HL-60/S4 treated with retinoic acid at 250 ng/mL for 4 days and 3 days (cell line): ENCODE measurements at regions not wholly inside any gene's neighbourhood (a gene's known extent, or its start where the extent isn't known, plus 50 kb on each side); places are given as distances from the start of the nearest gene placed in this dataset.
"Not testable (repeated sequence)": the region's sequence is repeated elsewhere in the genome, so short reads cannot be mapped to it uniquely, and the experiment has no call there.

Experiments used
- in situ Hi-C: fragments of 300-500 bp; cut with MboI; formaldehyde crosslinking; loops from 2 replicates; pipeline ENCODE4 v1.7.0; 2022; ENCODE audit warnings: low sequenced_read_pairs

GRCh38 chr6:113353392-113353791 lies 503.8 kb upstream of the MARCKS start:
- in situ Hi-C loops, result no loop called here

GRCh38 chr6:113354204-113354895 lies 502.8 kb upstream of the MARCKS start:
- in situ Hi-C loops, result no loop called here

- in situ Hi-C loops, result no loop called here
These were observed 501.0 kb upstream of the MARCKS start for GRCh38 chr6:113356139-113356538.

- in situ Hi-C loops, result no loop called here
These were observed 500.1 kb upstream of the MARCKS start for GRCh38 chr6:113357041-113357440.

- in situ Hi-C loops, result no loop called here
These were observed 499.0 kb upstream of the MARCKS start for GRCh38 chr6:113358063-113358583.

DNA sequence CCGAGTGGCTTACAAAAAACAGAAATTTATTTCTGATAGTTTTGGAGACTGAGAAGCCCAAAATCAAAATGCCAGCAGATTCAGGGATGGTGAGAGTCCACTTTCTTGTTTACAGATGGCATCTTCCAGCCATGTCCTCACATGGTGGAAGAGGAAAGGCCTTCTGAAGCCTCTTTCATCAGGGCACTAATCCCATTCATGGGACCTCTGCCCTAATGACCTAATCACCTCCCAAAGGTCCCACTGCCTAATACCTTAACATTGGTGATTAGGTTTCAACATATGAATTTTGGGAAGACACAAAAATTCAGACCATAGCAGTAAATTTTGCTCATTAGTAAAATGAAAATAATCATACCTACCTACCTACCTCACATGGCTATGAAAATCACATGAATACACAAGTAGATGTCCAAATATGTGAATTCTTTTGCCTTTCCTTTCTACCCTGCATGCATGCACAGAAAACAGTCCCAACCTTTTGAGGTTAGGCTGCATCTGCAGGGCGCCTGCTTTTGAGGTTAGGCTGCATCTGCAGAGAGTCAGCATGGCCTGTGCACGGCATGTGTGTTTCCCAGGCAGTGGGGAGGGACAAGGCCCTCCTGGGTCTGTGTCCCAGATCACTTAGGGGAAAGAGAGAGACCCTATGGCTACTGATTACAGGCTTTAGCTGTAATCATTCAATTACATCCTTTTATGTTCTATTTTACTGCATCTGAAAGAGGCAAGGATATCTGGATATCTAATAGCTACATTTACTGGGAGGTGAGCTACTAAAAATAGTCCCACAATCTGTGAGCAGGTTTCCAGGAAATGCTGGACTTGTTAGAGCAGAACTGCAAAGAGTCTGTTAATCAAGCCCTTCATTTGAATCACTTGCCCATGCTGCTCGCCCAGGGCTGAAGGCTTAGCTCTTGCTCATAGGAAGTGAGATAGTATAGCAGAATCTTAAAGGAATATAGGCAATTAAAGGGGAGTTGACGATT lies 497.7 kb upstream of the MARCKS start:
- in situ Hi-C loops, result no loop called here

DNA sequence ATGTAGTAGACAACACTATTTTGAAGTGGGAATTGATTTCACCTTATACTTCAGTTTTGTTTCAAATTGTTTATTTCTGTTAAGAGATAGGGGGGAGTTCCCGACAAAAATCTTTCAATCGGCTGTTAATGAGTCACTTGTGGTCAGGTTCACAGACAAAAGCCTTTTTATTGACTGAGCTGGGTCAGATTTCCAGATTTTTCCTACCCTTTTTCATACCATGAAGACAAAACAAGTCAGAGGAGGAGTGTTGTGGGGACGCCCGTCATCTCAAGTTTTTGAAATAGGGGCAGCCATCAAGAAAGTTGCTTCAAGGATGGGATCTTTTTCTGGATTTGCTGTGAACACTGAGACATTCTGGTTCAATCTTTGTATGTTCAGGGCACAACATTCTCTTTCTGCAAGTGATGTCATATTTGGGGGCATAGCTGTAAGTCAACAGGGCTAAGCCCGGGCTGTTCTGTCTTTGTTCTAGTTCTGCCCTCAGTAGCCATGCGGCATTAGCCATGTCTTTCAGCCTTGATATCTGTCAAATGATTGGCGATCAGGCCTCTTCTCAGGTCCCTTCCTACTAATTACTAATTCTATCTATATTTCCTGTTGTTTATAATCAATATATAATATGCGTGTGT lies 496.0 kb upstream of the MARCKS start:
- in situ Hi-C loops, result no loop called here

GRCh38 chr6:113362301-113363047 lies 494.7 kb upstream of the MARCKS start:
- in situ Hi-C loops, result no loop called here

- in situ Hi-C loops, result no loop called here
These were observed 493.9 kb upstream of the MARCKS start for GRCh38 chr6:113363048-113363798.

- in situ Hi-C loops, result no loop called here
These were observed 493.3 kb upstream of the MARCKS start for GRCh38 chr6:113363866-113364265.

DNA sequence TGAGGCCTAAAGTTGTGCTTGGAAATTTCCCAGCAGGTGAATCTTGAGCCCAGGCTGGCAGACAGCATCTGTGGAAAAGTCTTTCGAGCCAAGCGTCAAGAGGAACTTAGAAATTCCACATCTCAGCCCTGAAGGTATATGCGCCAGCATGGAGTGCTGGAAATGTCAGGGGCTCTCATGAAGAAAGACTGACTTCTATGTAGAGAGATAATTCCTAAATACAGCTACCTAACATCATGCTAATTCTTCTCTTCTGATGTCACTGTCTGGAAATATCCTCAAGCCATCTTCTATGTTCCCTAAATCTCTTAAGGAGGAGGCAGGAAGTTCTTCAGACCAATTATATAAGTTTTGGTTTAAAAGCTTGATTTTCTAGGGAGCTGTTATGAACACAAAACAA lies 492.4 kb upstream of the MARCKS start:
- in situ Hi-C loops, result no loop called here

GRCh38 chr6:113365191-113365590 lies 492.0 kb upstream of the MARCKS start:
- in situ Hi-C loops, result no loop called here

GRCh38 chr6:113366505-113366904 lies 490.6 kb upstream of the MARCKS start:
- in situ Hi-C loops, result no loop called here

- in situ Hi-C loops, result no loop called here
These were observed 486.3 kb upstream of the MARCKS start for GRCh38 chr6:113370508-113371502.

GRCh38 chr6:113375466-113375865 lies 481.7 kb upstream of the MARCKS start:
- in situ Hi-C loops, result not testable (repeated sequence)

DNA sequence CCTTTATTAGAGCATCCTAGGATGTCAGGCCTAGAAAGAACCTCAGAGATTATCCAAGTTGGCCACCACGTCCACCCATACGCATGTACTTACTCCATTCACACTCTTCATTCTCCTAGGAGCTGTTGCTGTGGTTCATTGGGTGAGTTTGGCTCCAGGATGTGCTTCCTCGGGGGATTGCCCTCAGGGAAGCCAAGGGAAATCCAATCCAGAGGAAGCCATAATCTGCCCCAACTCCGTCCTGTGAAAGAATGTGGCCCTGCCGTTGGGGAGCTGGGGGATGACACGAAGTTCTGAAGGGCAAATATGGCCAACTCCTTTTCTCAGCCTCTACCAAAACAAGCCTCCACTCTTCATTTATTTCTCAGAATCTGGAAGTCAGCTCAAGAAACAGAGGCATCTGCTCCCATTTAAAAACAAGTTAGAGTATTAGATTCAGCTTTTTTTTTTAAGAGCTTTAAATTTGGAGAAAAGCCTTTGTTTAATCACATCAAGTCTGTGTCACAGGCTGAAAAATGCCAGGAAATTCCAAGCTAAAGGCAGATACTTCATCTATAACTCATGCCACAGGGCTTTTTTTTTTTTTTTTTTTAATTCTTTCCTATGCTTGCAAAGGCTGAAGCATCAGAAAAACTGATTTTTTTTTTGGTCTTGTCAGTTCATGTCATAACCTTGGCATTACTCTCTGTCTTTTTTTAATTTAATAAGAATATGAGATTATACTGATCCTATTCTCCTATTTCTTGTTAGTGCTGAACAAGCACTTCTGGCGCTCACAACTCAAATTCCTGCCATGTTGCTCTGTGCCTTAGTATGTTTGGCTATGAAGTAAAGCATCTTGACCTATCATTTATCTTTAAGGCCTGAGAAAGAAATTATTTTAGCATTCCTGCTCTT lies 480.9 kb upstream of the MARCKS start:
- in situ Hi-C loops, result no loop called here

DNA sequence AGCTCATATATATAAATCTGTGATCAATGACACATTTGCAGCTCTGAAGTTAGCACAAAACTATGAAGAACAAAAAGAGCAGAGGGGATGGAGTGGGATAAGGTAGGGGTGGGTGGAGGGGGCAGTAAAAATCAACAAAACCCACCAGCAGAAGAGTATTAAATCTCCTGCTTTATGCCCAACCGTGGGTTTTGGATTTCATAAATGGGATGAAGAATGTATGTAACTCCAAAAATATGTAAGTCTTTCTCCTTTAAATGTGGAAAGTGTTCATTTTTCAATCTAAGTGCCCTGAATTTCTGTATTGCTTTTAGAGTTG lies 480.3 kb upstream of the MARCKS start:
- in situ Hi-C loops, result no loop called here
